GM12872 (cell line): ENCODE measurements at regions not wholly inside any gene's neighbourhood (a gene's known extent, or its start where the extent isn't known, plus 50 kb on each side); places are given as distances from the start of the nearest gene placed in this dataset.

Experiments
- TF ChIP-seq, protein P1 (sequence below): IDR thresholded peaks from 3 replicates; pipeline ENCODE4 v1.5.1; 2011; ENCODE audit warnings: low read depth, mild to moderate bottlenecking, low read length, moderate library complexity; ENCODE audit not compliant: insufficient read depth

DNA sequence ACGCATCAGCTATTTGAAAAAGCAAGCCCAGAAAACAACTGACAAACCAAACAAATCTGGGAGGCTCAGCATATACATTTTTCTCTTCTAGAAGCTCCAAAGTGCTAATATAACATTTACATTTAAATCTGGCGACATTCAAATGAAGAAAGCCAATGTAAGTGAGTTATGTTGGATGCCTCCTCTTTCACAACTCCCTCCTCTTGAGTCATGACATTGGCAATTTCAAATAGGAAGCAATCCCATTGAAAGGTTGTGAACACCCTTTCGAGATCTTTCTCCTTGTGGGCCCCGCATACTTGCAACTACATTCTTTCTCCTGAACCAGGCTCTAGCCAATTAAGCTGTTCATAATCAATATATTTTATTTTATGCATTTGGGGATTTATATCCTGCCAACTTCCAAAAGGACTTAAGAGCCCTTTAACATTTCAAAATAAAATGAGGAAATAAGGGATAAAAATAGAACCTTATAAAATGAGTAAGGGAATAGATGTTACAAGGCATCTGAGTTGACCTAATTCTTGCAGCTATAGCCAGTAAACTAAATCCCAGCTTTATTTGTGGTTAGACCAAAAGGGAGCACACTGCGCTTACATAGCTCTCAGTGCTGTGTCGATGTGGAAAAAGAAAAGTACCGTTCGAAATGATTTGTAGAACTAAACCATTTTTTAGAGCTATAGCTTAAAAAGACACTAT is 129.5 kb upstream of the SESN3 start:
- TF ChIP-seq, protein P1, sequence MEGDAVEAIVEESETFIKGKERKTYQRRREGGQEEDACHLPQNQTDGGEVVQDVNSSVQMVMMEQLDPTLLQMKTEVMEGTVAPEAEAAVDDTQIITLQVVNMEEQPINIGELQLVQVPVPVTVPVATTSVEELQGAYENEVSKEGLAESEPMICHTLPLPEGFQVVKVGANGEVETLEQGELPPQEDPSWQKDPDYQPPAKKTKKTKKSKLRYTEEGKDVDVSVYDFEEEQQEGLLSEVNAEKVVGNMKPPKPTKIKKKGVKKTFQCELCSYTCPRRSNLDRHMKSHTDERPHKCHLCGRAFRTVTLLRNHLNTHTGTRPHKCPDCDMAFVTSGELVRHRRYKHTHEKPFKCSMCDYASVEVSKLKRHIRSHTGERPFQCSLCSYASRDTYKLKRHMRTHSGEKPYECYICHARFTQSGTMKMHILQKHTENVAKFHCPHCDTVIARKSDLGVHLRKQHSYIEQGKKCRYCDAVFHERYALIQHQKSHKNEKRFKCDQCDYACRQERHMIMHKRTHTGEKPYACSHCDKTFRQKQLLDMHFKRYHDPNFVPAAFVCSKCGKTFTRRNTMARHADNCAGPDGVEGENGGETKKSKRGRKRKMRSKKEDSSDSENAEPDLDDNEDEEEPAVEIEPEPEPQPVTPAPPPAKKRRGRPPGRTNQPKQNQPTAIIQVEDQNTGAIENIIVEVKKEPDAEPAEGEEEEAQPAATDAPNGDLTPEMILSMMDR, result no peak

DNA sequence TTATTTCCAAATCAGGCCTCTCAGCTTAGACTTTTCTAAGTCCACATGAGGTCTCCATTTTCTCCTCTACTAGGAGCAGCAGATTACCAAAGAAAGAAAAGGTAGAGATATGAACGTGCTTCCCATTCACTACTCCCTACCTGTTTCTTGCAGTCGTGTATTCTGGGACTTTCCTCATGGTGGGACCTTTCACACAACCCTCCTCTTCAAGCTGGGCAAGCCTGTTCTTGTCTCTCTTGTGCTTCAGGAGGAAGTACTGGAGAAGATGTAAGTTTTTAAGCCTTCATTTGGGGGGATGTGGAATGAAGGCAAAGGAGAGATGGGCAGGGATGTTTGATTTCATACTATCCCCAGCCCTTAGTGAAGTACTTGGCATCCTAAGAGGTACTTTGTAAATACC is 128.8 kb upstream of the SESN3 start:
- TF ChIP-seq, protein P1, result no peak

DNA sequence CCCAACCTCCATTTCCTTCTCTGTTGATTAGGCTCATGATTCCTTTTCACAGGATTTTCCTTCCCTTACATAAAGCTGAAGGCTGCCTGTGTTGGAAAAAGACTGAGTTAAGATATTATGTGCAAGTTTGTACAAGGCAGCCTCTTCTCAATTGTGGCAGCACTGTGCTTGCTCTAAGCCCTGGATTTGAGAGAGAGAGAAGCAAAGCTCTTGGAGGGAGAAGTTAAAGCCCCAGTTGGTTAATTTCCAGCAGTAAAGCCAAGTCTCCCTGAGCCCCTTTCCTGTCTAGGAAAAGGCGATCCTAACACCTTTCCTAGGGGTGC is 128.3 kb upstream of the SESN3 start:
- TF ChIP-seq, protein P1, result no peak

DNA sequence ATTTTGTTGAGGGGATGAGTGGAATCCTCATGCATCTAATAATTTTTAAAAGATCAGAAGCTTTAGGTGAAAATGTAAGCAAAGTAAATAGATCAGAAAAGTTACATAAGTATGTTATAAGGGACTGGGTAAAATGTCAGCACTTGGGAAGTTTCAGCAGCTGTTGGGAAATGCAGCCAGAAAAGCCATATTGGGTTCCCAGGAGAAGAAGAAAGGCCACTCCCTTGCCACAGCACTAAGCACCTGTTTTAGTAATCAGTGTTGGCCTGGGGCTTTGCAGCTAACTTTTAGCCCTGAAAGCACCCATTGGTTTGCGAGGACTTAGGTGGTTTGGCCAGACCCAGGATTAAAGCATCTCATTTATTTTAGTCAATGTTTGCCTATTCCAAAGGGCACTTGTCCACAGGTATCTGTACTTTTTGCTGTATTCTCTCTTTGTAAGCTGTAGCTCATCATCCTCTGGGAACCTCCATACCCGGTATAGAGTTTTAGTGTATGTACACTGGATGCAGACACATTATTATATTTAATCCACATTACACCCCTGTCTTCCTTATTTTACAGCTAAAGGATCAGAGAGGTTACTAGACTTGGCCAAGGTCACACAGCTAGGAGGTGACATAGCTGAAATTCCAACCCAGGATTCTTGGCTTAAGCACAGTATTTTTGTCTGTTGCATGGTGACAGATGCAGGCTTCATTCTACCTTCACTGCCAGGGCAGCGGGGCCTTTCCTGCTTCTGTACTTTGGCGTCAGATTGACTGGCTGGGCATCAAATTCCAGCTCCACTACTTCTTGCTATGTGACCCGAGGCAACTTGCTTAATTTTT is 127.7 kb upstream of the SESN3 start:
- TF ChIP-seq, protein P1, result no peak

DNA sequence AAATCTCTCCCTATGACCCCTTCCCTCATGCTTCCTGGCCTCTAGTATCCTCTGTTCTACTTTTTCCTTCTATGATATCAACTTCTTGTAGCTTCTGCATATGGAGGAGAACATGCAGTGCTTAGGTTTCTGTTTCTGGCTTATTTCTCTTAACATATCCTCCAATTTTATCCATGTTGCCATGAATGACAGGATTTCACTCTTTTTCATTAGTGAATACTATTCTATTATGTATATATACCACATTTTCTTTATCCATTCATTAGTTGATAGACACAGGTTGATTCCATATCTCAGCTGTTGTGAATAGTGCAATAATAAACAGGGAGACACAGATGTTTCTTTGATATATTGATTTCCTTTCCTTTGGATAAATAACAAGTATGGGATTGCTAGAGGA is 123.3 kb upstream of the SESN3 start:
- TF ChIP-seq, protein P1, result no peak

DNA sequence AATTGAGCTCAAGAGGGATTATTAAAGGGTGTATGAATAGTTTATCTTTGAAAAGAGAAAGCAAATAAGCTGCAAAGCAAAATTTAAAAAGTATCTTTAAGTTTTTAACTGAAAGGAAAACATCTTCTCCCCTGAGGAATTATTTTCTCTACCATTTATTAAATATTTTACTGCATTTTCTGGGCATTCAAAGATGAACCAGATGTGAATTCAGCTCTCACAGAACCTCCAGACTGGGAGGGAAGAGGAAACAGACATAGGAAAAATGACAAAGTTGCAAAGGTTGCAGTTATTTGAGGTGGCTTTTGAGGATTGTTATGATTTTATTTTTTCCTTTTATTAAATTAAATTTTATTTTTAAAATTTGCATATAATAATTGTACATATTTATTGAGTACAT is 122.7 kb upstream of the SESN3 start:
- TF ChIP-seq, protein P1, result no peak

DNA sequence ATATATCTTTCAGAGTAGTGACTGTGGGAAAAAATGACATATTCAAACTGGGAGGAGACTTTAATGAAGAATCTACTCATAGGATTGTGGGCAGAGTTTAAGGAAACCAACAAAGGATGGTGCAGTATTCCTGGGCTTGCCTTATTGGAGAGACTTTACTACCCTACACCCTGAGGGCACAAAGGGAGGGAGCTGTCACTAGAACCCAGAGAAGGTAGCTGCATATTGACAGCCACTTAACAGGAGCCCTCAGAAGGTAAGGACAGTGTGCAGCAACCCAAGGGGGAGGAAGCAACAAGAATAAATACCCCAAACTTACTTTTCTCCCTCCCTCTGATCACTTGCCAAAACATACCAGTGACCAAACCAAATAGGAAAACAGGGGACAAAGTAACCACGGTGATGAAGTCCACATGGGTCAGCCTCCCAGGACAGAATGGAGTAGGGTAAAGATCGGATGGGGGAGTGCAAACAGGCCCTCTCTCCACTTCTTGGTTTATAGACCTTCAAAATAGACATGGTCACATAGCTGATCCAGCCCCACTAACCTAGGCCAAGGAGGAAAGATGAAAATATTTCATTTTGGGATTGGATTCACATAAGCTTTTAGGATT is 121.8 kb upstream of the SESN3 start:
- TF ChIP-seq, protein P1, result no peak
